ENCODE measurements at regions not wholly inside any gene's neighbourhood (a gene's known extent, or its start where the extent isn't known, plus 50 kb on each side); places are given as distances from the start of the nearest gene placed in this dataset.
"Not testable (repeated sequence)": the region's sequence is repeated elsewhere in the genome, so short reads cannot be mapped to it uniquely, and the experiment has no call there.

DNA sequence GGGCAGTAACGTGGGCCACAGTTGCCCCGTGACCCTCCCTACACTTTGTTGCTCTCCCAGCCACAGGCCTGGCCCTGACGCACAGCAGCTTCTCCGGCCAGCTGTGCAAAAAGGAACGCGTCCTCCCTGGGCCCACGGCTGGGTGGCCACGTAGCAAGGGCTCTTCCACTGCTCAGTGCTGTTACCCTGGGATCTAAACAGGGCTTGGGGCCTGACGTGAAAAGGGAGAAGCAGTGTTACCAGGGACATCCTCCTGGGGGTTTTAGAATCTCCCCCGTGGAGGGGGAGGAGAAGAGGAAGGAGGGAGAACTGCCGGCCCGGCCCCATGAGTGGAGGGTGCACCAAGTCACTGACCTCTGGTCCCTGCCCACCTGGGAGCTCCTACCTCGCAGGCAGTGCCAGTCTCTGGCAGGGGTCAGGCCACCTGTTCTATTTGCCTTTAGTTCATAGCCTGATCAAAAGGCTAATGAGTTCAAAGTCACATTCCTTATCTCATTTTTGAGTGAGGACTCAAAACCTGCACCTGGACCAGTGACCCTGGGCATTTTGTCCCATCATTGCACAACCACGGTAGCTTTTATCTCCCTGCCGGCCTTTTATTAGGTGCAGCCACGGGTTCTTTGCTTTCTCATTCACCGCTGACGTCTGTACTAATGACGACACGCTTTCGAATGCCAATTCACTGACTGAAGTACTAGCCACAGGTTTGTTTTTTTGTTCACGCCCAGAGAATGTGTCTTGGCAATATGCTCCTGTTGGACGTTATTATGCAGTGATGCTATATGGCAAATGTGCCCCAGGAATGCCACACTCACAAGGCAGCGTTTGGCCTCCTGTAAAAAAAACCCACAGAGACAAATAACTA is 4424.6 kb upstream of the TPTE start:
- not testable (repeated sequence) for ATAC-seq

DNA sequence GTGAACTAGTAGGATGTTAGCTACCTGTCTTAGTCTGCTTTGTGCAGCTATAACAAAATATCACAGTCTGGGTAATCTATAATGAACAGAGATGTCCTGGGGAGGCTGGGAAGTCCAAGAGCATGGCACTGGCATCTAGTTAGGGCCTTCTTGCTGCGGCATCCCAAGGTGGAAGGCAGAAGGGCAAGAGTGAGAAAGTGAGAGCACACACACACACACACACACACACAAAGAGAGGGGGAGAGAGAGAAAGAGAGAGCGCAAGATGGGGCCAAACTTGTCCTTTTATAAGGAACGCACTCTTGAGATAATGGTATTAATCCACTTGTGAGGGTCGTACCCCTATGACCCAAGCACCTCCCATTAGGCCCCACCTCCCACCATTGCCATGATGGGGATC is 4423.6 kb upstream of the TPTE start:
- not testable (repeated sequence) for ATAC-seq

DNA sequence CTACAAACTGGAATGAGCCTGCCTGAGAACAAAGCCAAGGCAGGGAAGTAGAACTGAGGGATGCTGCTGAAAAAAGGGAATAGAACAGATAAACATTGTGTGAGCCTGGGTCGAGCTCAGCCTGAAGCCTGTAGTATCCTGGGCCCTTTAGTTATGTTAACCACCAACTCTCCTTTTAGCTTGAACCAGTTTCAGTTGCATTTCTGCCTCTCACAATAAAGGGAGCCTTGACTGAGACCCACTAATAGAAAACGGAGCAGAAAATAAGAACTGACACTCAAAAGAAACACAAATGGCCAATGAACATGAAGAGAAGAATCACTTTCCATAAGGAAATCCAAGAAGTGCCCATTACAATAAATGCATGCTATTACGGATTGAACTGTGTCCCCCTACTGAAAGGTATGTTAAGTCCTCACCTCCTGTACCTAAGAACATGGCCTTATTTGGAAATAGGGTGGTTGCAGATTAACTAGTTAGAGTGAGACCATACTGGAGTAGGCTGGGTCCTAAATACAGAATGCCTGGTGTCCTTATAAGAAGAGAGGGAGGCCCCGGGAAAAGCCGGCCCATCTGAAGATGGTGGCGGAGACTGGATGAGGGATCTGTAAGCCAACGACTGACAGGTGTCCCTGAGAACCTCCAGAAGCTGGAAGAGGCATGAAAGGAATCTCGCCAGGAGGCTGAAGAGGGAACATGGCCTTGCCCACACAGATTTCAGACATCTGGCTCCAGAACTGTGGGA is 4423.0 kb upstream of the TPTE start:
- ATAC-seq, result not testable (repeated sequence)

GRCh38 chr21:6101588-6101987 is 4419.8 kb upstream of the TPTE start:
- ATAC-seq, result not testable (repeated sequence)

- not testable (repeated sequence) for ATAC-seq
Measured at GRCh38 chr21:6104546-6104945, 4416.8 kb upstream of the TPTE start.

GRCh38 chr21:6106686-6107567 is 4414.5 kb upstream of the TPTE start:
- ATAC-seq, result not testable (repeated sequence)

- not testable (repeated sequence) for ATAC-seq
Measured at GRCh38 chr21:6108894-6109293, 4412.5 kb upstream of the TPTE start.

DNA sequence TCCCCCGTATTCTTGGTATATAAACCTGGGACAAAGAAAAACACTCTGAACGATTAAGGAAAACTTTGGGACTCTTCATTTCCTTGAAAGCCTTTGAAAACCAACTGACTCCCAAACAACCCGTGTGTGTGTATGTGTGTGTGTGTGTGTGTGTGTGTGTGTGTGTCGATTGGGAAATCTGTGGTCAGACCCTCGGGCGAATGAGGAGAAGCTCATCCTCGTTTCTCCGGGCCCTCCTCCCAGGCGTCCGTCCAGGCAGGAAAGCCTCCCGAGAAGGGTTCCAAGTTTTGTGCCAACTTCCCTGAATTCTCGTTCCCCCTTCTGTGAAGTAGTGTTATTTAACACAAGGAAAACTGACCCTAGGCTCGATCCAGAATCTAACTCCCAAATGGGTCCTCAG is 4411.6 kb upstream of the TPTE start:
- ATAC-seq, result not testable (repeated sequence)

DNA sequence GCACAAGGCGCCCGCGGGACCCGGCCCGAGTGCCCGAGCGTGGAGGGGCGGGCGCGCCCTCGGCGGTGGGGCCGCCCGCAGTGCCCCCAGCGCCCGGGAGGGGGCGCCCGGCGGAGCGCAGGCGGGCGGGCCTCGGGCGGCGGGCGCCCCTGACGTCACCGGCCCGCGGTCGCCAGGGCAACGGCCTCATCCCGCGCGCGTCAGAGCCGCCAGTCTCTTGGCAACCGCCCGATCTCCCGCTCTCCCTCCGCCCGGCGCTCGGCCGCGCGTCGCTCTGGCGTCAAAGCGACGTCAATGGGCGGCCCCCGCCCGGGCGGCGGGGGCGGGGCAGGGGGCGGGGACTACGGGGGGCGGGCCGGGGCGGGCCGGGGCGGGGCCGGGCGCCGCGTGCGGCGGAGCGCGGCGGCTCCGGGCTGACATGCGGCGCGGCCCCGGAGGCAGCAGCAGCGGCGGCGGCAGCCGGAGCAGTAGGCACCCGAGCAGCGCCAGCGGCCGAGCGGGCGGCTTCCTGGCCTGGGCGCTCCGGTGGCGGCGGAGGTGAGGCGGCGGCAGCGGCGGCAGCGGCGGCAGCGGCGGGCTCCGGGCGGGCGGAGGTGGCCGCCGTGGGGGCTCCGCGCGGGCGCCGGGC is 4410.6 kb upstream of the TPTE start:
- peak; percentile 57 for ATAC-seq

DNA sequence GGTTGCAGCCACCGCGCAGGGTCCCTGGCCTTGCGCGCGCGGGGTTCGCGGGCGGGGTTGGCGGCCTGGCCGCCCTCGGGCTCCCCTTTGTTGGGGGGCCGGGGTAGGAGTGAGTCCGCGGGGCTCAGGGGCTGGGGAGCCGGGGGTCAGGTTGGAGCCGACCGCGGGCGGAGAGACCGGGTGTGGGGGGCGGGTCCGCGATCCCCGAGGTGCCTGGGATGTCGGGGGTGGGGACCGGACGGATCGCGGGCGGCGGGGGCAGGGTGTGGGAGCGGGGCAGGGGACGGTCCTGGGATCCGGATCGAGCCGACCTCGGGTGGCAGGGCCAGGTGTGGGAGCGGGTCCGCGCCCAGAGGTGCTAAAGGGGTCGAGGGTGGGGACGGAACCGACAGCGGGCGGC is 4410.0 kb upstream of the TPTE start:
- ATAC-seq, result peak; percentile 30

DNA sequence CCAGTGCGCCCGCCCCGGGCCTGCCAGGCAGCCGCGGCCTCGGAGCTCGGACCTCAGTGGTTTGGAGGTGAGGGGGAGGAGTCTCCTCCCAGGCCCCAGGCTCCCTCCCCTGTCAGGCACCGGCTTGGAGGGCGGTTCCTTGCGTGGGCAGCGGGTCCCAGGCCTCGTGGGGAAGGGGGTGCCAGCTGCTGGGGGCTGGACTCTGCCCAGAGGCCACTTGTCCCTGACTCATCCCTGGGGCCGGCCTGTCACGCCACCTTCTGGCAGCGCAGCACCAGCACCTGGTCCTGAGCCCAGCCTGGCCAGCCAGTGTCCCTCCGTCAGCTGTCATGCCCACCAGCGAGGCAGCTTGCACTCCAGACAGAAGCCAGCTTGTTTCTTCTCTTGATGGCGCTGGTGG is 4403.0 kb upstream of the TPTE start:
- peak; percentile 30 for ATAC-seq

GRCh38 chr21:6120863-6121262 is 4400.5 kb upstream of the TPTE start:
- ATAC-seq, result not testable (repeated sequence)

DNA sequence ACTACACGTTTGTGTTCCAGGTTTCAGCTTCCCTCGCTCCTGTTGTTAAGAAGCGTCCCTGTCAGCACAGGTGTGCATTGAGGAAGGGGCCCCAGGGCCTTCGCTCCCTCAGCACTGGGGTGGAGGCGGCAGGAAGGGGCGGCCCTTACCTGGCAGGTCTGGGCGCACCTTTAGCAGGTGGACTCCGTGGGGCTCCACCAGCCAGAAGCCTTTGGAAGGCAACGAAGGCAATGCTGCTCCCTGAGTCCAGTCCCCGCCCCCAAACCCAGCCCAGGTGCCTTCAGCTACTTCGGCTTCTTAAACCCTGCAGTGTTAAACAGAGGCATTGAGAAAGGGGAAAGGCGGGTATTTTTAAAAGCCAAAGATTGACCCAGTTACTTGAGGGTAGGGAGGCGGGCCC is 4398.8 kb upstream of the TPTE start:
- not testable (repeated sequence) for ATAC-seq

DNA sequence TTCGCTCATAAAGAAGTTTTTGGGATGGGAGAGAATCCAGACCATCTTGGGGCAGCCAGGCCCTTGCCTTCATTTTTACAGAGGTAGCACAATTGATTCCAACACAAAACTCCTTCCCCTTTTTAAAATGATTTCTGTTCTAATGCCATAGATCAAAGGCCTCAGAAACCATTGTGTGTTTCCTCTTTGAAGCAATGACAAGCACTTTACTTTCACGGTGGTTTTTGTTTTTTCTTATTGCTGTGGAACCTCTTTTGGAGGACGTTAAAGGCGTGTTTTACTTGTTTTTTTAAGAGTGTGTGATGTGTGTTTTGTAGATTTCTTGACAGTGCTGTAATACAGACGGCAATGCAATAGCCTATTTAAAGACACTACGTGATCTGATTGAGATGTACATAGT is 4398.2 kb upstream of the TPTE start:
- ATAC-seq, result not testable (repeated sequence)

DNA sequence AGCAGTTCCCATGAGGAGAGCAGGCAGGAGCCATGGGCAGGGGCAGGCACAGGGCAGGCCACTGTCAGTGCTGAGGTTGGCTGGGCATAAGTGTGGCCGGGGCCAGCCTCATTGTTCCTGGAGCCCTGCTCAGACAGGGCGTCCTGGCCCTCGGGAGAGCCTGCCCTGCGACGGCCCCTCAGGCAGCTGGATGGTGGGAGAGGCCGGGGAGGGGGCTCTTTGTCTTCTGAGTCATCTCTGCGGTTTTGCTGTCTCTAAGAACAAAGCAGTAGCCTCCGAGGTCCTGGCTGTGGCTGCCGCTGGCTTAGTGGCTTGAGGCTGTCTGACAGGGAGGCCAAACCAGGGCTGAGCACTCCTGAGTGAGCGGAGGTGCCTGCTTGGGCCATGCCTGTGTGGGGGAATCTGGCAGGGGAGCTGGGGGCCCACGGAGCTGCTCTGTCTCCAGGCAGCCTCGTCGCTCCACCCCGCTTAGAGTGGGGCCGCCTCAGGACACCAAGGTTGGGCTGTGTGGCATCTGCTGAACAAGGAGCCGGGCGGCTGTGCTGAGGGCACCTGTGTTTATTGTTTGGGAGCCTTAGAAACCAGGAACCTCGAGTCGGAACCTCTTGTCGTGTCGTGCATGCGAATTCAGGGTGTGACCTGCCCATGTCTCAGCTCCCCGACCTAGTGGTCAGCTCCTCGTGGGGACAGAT is 4395.7 kb upstream of the TPTE start:
- ATAC-seq, result peak; percentile 65

GRCh38 chr21:6126976-6127732 is 4394.2 kb upstream of the TPTE start:
- not testable (repeated sequence) for ATAC-seq

GRCh38 chr21:6130734-6131133 is 4390.6 kb upstream of the TPTE start:
- ATAC-seq, result not testable (repeated sequence)

DNA sequence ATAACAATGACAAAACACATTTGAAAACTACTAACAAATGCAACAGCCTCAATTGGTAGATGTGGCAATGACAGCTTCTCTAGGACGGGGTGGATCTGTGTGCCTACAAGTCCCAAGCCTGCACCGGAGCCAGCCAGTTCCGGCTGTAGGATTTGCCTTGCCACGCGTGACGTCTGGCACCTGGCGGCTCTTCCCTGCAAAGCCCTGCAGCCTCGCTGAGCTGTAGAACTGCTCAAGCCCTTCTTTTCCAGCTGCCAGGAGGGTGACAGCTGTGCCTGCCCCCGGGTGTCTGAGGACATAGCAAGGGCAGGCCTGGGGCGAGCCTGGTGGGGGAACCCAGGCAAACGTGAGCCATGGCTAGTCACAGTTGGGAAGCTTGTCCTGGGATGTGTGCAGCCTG is 4388.0 kb upstream of the TPTE start:
- ATAC-seq, result not testable (repeated sequence)

- not testable (repeated sequence) for ATAC-seq
Measured at GRCh38 chr21:6133852-6134630, 4387.3 kb upstream of the TPTE start.

GRCh38 chr21:6136732-6137131 is 4384.7 kb upstream of the TPTE start:
- ATAC-seq, result not testable (repeated sequence)

Measured in SK-N-SH treated with all-trans-retinoic acid at 6 μM for 48 hours (cell line).